Stimulated activated naive B cell treated with anti-CD40 and anti-IgM and Interleukin-4, amounts not matched to agents 10 μg/mL and 1 μg/mL and 100 μg/mL, for 72 hours (primary cell): ENCODE measurements at regions not wholly inside any gene's neighbourhood (a gene's known extent, or its start where the extent isn't known, plus 50 kb on each side); places are given as distances from the start of the nearest gene placed in this dataset.

Experiments used
- ATAC-seq, 2 donors: fragments of 150-1000 bp; cut with Tn5 transposase; replicated peaks; 2 replicates each; pipeline ENCODE4 v1.10.0; 2021; ENCODE audit warnings: moderate library complexity in 1 of 2
- DNase-seq: peaks from one replicate; pipeline ENCODE4 v3.0.0; 2021
- H3K27ac Mint-ChIP-seq: one replicate; pipeline ENCODE4 v1.8.0; 2022; ENCODE audit warnings: mild to moderate bottlenecking, mixed read lengths
- H3K27me3 Mint-ChIP-seq, 2 donors: one replicate each; pipeline ENCODE4 v1.8.0; 2022; ENCODE audit warnings: mixed read lengths in 2 of 2
- H3K36me3 Mint-ChIP-seq, 2 donors: one replicate each; pipeline ENCODE4 v1.8.0; 2022; ENCODE audit warnings: mixed read lengths in 2 of 2, mild to moderate bottlenecking in 1 of 2
- H3K4me1 Mint-ChIP-seq, 2 donors: one replicate each; pipeline ENCODE4 v1.8.0; 2022; ENCODE audit warnings: mixed read lengths in 2 of 2, mild to moderate bottlenecking in 1 of 2
- H3K4me3 Mint-ChIP-seq, 2 donors: one replicate each; pipeline ENCODE4 v1.8.0; 2022; ENCODE audit warnings: mild to moderate bottlenecking in 2 of 2, mixed read lengths in 2 of 2, moderate library complexity in 1 of 2
- H3K9me3 Mint-ChIP-seq, 2 donors: one replicate each; pipeline ENCODE4 v1.8.0; 2022; ENCODE audit warnings: mixed read lengths in 2 of 2, mild to moderate bottlenecking in 1 of 2

DNA sequence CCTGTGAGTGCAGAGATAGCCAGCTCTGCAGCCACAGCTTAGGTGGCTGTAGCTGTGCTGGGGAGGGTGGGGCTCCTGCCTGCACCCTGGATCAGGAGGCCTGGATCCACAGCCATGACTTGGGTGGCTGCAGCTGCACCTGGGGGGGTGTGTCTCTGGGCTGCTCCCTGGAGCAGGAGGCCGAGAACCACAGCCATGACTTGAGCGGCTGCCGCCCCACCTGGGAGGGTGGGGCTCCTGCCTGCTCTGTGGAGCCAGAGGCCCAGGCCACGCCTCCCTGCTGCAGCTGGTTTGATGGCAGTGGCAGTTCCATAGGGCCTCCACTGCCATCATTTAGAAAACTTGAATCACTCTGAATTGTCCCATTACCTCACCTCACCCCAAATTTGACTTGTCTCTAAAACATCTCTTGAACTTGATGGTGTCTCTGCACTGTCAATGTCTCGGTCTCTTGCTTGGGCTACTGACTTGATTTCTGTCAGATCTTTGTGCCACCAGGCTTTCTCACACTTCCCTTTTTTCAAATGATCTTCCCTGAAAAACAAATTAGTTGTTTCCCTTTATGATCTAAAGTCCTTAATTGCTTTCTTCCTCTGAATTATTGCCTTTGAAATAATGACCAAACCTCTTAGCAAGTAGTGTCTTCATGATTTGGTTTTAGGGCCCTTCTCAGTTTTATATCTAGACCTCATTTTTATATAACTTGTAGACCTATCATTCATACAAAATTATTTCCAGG is 313.2 kb upstream of the MME start:
- ATAC-seq, result peak; percentile 46 to 50

DNA sequence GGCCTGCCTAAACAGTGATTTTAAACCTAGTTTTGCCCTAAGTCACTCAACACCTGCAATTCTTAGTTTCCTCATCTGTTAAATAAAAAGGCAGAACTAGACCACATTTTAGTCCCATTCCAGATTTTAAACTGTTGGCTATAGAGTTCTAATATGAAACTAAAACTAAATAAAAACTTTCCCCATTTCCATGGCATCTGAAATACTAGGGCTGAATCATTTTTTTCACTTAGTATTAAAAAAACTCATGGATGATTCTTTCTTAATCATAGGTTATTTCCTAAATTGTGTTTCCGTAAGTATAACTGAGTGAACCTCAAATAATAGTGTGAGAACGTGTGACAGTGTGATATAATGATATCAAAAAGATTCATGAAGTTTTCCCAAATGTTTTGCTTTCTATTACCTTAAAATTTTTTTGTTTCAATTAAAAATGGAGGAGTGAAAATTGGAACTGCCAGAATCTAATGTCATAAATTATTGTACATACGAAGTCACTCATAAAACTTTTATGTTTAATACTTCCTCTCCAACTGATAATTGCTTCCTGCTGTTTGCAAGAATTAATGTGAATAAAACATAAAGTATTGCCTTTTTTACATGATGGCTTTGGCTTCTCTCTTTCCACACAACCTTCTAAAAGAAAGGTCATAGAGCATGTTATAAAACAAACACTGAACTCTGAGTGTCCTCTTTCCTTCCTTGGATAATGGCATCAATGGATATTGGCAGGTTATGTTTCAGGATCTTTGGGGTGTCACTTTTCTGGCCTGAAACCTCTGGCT is 315.1 kb upstream of the MME start:
- H3K4me3 Mint-ChIP-seq, result no peak overlapping the region
- no peaks in the 10 kb centered on the region for H3K36me3 Mint-ChIP-seq
- ATAC-seq (no peak), DNase-seq (no peak)
- H3K9me3 Mint-ChIP-seq, result peaks cover 0 to 1% of the 10 kb centered on the region in 2 donors
- H3K27ac Mint-ChIP-seq, result no peak overlapping the region
- H3K27me3 Mint-ChIP-seq, result no peaks in the 10 kb centered on the region
- peaks cover 7 to 11% of the 10 kb centered on the region in 2 donors for H3K4me1 Mint-ChIP-seq

More for the DNA sequence above, 313.2 kb upstream of the MME start:
- no peak overlapping the region for H3K4me3 Mint-ChIP-seq
- H3K4me1 Mint-ChIP-seq, result peaks cover 7 to 11% of the 10 kb centered on the region in 2 donors
- H3K27me3 Mint-ChIP-seq, result no peaks in the 10 kb centered on the region
- no peak for DNase-seq
- H3K9me3 Mint-ChIP-seq, result peaks cover 0 to 1% of the 10 kb centered on the region in 2 donors
- no peak overlapping the region for H3K27ac Mint-ChIP-seq
- no peaks in the 10 kb centered on the region for H3K36me3 Mint-ChIP-seq

DNA sequence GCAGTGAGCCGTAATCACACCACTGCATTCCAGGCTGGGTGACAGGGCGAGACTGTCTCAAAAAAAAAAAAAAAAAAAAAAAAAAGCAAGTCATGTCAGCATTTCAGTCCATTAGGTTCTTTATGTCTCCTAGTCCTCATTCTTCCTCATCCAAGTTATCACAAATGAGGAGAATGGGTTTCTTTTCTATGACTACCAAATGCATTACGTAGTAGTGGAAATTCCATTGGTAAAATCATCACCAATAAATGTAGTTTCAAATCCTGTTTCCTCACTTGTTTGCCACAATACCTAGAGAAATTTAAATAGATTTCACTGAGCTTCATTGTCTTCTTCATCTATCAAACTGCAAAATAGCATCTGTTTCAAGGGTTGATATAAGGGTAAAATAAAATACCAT is 317.6 kb upstream of the MME start:
- Mint-ChIP-seq H3K36me3 (no peaks in the 10 kb centered on the region), H3K27me3 (no peaks in the 10 kb centered on the region), H3K27ac (no peak overlapping the region), H3K4me1 (peaks cover 7 to 11% of the 10 kb centered on the region in 2 donors), H3K4me3 (no peak overlapping the region), H3K9me3 (no peaks in the 10 kb centered on the region)
- DNase-seq, result no peak
- no peak for ATAC-seq

DNA sequence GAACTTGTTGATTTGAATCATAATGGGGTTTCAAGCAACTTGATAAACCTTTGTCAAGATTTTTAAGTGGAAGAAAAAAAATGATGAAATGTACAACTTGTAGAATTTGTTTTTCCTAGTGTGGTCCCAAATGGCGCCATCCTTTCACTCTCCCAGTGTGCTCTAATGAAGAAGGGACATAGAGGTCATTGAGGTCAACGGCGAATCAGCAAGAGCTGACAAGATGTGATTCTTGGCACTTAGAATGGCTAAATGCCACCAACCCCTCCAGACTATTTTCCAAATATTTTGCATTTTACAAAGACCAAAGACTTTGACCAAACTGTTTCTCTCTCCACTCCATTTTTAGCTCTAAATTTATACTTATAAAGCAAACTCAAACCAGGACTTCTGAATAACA is 320.2 kb upstream of the MME start:
- Mint-ChIP-seq H3K4me3 (no peak overlapping the region), H3K4me1 (no peaks in the 10 kb centered on the region), H3K27me3 (no peaks in the 10 kb centered on the region), H3K36me3 (no peaks in the 10 kb centered on the region), H3K27ac (no peak overlapping the region), H3K9me3 (no peaks in the 10 kb centered on the region)
- no peak for DNase-seq
- ATAC-seq, result no peak

DNA sequence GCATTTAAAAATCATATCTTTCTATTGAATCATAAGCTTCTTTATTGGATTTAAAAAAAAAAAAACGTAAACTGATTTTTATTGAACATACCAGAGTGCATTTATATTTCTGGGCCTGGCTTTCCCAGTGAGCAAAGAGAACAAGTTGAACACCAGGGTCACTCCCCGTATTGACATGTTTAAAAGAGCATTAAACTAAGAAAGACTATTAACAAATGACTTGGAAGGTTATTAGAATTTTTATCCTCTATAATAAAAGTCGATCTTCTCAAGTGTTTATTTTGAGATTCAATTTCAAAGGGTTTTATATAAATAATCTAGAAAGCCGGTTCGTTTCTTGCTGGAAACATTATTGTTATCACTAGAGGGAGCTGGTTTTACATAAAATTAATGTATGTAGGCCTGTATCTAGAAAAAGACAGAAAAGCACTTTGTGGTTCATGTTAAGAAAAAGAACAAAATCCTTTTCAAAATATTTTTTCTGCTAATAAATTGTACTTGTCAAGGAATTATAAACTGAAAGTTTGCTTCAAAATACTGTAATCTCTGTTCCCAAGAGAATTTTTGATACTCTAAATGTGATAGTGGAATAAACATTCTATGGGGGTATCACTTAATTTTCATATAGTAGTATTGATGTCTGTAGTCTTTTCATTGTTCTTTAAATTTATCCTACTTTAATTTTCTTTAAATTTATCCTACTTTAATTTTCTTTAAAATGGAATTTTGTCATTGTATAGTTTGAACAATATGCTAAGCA is 321.8 kb upstream of the MME start:
- Mint-ChIP-seq H3K4me1 (no peaks in the 10 kb centered on the region), H3K27me3 (no peaks in the 10 kb centered on the region), H3K4me3 (no peak overlapping the region), H3K27ac (no peak overlapping the region), H3K36me3 (no peaks in the 10 kb centered on the region), H3K9me3 (no peaks in the 10 kb centered on the region)
- no peak for DNase-seq
- ATAC-seq, result no peak

DNA sequence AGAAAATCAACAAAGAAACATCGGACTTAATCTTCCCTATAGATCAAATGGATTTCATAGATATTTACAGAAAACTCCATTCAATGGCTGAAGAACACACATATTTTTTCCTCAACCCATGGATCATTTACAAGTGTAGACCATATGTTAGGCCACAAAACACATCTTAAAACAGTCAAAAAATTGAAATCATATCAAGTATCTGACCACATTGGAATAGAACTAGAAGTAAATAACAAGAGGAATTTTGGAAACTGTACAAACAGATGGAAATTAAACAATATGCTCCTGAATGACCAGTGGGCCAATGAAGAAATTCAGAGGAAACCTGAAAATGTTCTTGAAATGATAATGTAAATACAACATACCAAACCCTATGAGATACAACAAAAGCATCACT is 323.1 kb upstream of the GPR149 start:
- Mint-ChIP-seq H3K27me3 (no peaks in the 10 kb centered on the region), H3K4me1 (no peaks in the 10 kb centered on the region), H3K9me3 (no peaks in the 10 kb centered on the region)

DNA sequence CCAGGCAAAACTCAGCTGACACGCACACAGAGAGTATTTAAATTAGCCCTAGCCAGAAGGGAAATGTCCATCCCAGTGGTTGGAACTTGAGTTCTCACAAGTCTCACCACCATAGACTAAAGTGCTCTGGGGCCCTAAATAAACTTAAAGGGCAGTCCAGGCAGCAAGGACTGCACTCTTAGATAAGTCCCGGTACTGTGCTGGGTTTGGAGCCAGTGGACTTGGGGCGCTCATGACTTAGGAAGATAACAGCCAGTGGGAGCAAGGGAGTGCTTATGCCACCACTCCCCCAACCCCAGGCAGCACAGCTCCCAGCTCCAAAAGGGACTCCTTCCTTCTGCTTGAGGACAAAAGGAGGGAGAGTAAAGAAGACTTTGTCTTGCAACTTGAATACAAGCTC is 319.5 kb upstream of the GPR149 start:
- DNase-seq (no peak), ATAC-seq (no peak)
- no peak overlapping the region for H3K27ac Mint-ChIP-seq
- H3K9me3 Mint-ChIP-seq, result no peaks in the 10 kb centered on the region
- no peaks in the 10 kb centered on the region for H3K4me1 Mint-ChIP-seq
- H3K36me3 Mint-ChIP-seq, result no peaks in the 10 kb centered on the region
- no peaks in the 10 kb centered on the region for H3K27me3 Mint-ChIP-seq
- no peak overlapping the region for H3K4me3 Mint-ChIP-seq

More for the DNA sequence above, 323.1 kb upstream of the GPR149 start:
- DNase-seq, result no peak
- no peak overlapping the region for H3K4me3 Mint-ChIP-seq
- H3K27ac Mint-ChIP-seq, result no peak overlapping the region
- no peaks in the 10 kb centered on the region for H3K36me3 Mint-ChIP-seq
- ATAC-seq, result no peak

DNA sequence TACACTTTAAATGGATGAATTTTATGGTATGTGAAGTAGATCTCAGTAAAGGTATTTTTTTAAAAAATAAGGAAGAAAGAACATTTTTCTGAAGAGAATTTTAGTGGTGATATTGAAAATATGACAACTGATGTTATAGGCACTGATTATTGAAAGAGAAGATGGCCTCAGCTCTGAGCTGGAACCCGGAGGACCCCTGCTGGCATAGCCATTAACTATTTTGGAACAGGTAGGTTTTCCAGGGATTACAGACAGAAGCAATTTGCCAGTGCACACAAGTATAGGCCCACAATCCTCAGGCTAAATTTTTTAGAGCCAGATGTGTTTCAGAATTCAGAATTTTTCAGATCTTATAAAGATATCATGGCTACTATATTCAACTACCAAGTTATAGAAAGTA is 315.9 kb upstream of the GPR149 start:
- H3K27me3 Mint-ChIP-seq, result no peaks in the 10 kb centered on the region
- no peak overlapping the region for H3K4me3 Mint-ChIP-seq
- ATAC-seq (no peak), DNase-seq (no peak)
- no peaks in the 10 kb centered on the region for H3K36me3 Mint-ChIP-seq
- H3K27ac Mint-ChIP-seq, result no peak overlapping the region
- H3K4me1 Mint-ChIP-seq, result no peaks in the 10 kb centered on the region
- H3K9me3 Mint-ChIP-seq, result peaks cover 4 to 7% of the 10 kb centered on the region in 2 donors

DNA sequence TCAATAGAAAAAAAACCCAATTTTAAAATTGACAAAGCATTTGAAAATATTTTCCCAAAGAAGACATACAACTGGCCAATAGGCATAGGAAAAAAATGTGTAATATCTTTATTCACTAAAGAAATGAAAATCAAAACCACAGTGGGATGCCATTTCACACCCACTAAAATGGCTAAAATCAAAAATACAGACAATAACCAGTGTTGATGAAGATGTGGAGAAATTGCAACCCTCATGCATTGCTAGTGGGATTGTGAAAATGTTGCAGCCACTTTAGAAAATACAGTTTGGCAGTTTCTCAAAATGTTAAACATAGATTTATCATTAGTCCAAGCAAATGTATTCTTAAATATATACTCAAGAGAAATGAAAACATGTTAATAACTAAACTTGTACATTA is 315.1 kb upstream of the GPR149 start:
- H3K4me3 Mint-ChIP-seq, result no peak overlapping the region

DNA sequence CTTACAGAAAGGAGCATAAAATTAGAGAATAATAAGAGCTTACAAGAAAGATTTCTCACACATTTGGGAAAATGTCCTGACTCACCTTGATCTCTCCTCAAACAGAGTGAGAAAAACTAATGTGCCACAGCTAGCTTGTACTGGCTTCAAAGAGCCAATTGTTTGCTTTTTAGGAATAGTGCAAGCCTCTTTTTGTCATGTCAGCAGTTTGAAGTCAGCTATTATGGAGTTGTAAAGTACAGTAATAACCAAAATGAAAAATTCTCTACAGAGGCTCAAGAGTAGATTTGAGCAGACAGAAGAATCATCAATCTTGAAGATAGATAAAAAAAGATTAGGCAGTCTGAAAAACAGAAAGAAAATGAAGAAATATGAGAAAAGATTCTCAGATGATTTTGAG is 313.4 kb upstream of the GPR149 start:
- Mint-ChIP-seq H3K27ac (no peak overlapping the region), H3K27me3 (no peaks in the 10 kb centered on the region), H3K36me3 (no peaks in the 10 kb centered on the region)

More for the DNA sequence above, 315.1 kb upstream of the GPR149 start:
- H3K9me3 Mint-ChIP-seq, result peaks cover 7% of the 10 kb centered on the region in 2 donors
- no peaks in the 10 kb centered on the region for H3K36me3 Mint-ChIP-seq
- DNase-seq (no peak), ATAC-seq (no peak)
- H3K27ac Mint-ChIP-seq, result no peak overlapping the region
- H3K27me3 Mint-ChIP-seq, result no peaks in the 10 kb centered on the region
- no peaks in the 10 kb centered on the region for H3K4me1 Mint-ChIP-seq

DNA sequence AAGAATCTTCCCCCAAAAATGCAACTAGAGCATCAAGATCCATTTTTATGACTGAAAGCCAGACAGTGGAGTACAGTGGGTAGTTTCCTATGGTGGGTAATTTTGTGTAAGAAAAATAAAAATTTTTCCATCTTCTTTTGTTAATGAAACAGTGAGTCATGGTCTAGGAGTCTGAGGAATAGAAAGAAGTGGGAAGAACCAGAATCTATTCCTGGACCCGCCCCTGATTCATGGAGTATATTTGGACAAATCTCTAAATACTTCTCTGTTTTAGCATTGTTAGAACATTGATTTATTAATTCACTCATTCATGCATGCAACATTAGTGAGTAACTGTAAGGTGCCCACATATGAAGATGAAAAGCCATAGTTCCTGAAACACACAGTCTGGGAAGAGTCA is 304.5 kb upstream of the GPR149 start:
- peaks cover 0 to 2% of the 10 kb centered on the region in 2 donors for H3K9me3 Mint-ChIP-seq
- ATAC-seq, result no peak
- no peak overlapping the region for H3K27ac Mint-ChIP-seq
- no peaks in the 10 kb centered on the region for H3K4me1 Mint-ChIP-seq
- peaks cover 0 to 5% of the 10 kb centered on the region in 2 donors for H3K27me3 Mint-ChIP-seq
- H3K36me3 Mint-ChIP-seq, result no peaks in the 10 kb centered on the region
- no peak overlapping the region for H3K4me3 Mint-ChIP-seq
- no peak for DNase-seq

More for the DNA sequence above, 313.4 kb upstream of the GPR149 start:
- DNase-seq, result no peak
- no peaks in the 10 kb centered on the region for H3K4me1 Mint-ChIP-seq
- no peak for ATAC-seq
- no peak overlapping the region for H3K4me3 Mint-ChIP-seq
- H3K9me3 Mint-ChIP-seq, result peaks cover 7% of the 10 kb centered on the region in 2 donors

DNA sequence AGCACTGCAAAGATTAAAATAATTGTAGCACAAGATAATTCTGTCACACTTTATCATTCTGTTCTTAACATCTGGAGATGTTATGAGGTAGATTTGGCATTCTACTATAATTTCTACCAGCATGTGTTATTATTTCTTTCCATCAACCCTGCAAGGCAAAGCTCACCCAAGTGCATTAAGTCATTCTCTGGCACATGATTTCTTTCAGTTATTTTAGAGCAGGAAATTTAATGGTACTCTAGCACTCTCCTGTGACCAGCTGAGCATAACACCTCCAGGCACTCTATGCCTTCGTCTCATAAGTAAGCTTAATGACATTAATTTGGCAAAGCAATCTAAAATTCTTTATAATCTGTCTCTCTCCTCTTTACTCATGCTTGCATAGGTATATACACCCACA is 300.2 kb upstream of the GPR149 start:
- Mint-ChIP-seq H3K9me3 (peaks cover 0 to 2% of the 10 kb centered on the region in 2 donors), H3K36me3 (no peaks in the 10 kb centered on the region), H3K27ac (no peak overlapping the region), H3K4me3 (no peak overlapping the region), H3K27me3 (peaks cover 0 to 5% of the 10 kb centered on the region in 2 donors), H3K4me1 (peaks cover 0 to 5% of the 10 kb centered on the region in 2 donors)
- ATAC-seq (no peak), DNase-seq (no peak)

DNA sequence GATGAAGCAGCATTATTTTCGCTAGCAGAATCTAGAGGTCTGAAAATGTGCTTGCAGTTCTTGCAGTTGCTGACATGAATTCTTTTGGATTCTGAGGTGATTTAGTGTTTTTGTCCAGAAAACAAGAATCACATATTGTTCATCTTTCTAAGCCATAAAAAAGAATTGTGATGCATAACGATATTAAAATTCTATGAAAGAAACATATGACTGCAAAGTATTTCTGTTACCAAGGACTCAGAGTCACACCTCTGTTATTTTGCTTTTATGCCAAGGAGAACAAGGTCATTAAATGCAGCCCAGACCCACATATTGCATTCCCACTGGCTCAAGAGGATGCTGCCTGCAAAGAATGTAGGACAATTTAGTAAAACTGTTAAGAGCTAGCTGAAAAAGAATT is 299.8 kb upstream of the GPR149 start:
- Mint-ChIP-seq H3K36me3 (no peaks in the 10 kb centered on the region), H3K4me1 (peaks cover 0 to 5% of the 10 kb centered on the region in 2 donors), H3K9me3 (peaks cover 0 to 2% of the 10 kb centered on the region in 2 donors), H3K27ac (no peak overlapping the region), H3K4me3 (no peak overlapping the region), H3K27me3 (peaks cover 0 to 5% of the 10 kb centered on the region in 2 donors)
- no peak for ATAC-seq
- DNase-seq, result no peak

DNA sequence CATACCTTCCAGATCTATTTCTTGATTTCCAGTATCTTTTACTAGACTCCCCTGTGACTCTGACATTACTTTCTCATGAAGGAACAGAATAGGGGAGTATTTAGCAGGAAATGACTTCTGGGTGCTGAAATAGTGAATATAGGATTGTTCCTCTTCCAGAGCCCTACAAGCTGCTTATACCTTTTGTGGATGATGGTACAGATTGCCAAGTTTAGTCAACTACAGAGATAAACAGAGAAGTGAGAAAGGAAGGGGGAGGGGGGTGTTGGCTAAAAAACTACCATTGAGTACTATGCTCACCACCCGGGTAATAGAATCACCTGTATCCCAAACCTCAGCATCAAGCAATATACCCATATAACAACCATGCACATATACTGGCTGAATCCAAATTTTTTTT is 298.3 kb upstream of the GPR149 start:
- peak; percentile 63 to 68 for ATAC-seq
- H3K27me3 Mint-ChIP-seq, result peaks cover 0 to 5% of the 10 kb centered on the region in 2 donors
- no peak overlapping the region for H3K4me3 Mint-ChIP-seq
- H3K4me1 Mint-ChIP-seq, result peaks cover 0 to 5% of the 10 kb centered on the region in 2 donors
- no peaks in the 10 kb centered on the region for H3K36me3 Mint-ChIP-seq
- peaks cover 0 to 2% of the 10 kb centered on the region in 2 donors for H3K9me3 Mint-ChIP-seq
- no peak overlapping the region for H3K27ac Mint-ChIP-seq
- DNase-seq, result no peak
